Right atrium auricular region (tissue), 2 donors: ENCODE measurements at regions not wholly inside any gene's neighbourhood (a gene's known extent, or its start where the extent isn't known, plus 50 kb on each side); places are given as distances from the start of the nearest gene placed in this dataset.

Source experiments
- DNase-seq: peaks from one replicate; pipeline ENCODE4 v3.0.0-alpha.2; 2019; ENCODE audit warnings: low spot score
- H3K27ac ChIP-seq, 2 donors: fragments of 200-600 bp; sonication (generic); 1 replicate in 1 of 2; 2 replicates in 1 of 2; pipeline ENCODE4 v1.5.1; 2016 to 2019
- H3K27me3 ChIP-seq, 2 donors: fragments of 200-600 bp; sonication (generic); one replicate each; pipeline versions ENCODE4 v1.5.1 to v1.6.0; 2017 to 2019
- H3K36me3 ChIP-seq: fragments of 200-600 bp; sonication (generic); one replicate; pipeline ENCODE4 v1.5.1; 2016
- H3K4me1 ChIP-seq, 2 donors: fragments of 200-600 bp; sonication (generic); one replicate each; pipeline versions ENCODE4 v1.5.1 to v1.6.0; 2017 to 2019
- H3K4me3 ChIP-seq, 2 donors: fragments of 200-600 bp; sonication (generic); 1 replicate in 1 of 2; 2 replicates in 1 of 2; pipeline ENCODE4 v1.5.1; 2017 to 2019; ENCODE audit warnings: mild to moderate bottlenecking in 1 of 2, moderate library complexity in 1 of 2
- H3K9me3 ChIP-seq, 2 donors: fragments of 200-600 bp; sonication (generic); one replicate each; pipeline ENCODE4 v1.5.1; 2019
- TF ChIP-seq, protein P1 (sequence below), 2 donors: fragments of 200-600 bp; sonication (generic); IDR thresholded peaks; one replicate each; pipeline ENCODE4 v1.5.1; 2019; ENCODE audit warnings: antibody characterized with exemption in 2 of 2

DNA sequence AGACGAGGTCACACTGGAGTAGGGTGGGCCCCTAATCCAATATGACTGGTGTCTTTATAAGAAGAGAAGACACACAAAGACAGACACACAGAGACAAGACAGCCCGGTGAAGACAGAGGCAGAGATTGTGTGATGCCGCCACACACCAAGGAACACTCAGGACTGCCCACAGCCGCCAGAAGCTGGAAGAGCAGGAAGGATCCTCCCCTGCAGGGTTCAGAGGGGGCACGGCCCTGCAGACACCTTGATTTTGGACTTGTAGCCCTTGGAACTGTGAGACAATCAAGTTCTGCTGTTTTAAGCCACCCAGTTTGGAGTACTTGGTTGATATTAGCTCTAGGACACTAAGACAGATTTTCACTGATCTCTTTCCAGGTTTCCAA is 72.1 kb upstream of the NANOS1 start:
- Histone ChIP-seq H3K27me3 (no peaks in the 10 kb centered on the region), H3K27ac (no peak overlapping the region), H3K36me3 (no peaks in the 10 kb centered on the region), H3K4me3 (no peak overlapping the region), H3K4me1 (peaks cover 0 to 39% of the 10 kb centered on the region in 2 donors), H3K9me3 (no peaks in the 10 kb centered on the region)
- no peak for DNase-seq
- TF ChIP-seq, protein P1, sequence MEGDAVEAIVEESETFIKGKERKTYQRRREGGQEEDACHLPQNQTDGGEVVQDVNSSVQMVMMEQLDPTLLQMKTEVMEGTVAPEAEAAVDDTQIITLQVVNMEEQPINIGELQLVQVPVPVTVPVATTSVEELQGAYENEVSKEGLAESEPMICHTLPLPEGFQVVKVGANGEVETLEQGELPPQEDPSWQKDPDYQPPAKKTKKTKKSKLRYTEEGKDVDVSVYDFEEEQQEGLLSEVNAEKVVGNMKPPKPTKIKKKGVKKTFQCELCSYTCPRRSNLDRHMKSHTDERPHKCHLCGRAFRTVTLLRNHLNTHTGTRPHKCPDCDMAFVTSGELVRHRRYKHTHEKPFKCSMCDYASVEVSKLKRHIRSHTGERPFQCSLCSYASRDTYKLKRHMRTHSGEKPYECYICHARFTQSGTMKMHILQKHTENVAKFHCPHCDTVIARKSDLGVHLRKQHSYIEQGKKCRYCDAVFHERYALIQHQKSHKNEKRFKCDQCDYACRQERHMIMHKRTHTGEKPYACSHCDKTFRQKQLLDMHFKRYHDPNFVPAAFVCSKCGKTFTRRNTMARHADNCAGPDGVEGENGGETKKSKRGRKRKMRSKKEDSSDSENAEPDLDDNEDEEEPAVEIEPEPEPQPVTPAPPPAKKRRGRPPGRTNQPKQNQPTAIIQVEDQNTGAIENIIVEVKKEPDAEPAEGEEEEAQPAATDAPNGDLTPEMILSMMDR (IDR thresholded peaks at IDR 0.05) = no peak

DNA sequence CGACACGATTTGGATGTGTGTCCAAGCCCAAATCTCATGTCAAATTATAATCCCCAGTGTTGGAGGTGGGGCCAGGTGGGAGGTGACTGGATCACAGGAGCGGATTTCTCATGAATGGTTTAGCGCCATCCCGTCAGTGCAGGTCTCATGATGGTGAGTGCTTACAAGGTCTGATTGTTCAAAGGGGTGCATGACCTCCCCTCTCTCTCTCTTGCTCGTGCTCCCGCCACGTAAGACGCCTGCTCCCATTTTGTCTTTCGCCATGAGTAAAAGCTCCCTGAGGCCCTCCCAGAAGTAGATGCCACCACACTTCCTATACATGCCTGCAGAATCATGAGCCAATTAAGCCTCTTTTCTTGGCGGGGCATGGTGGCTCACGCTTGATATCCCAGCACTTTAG is 71.5 kb upstream of the NANOS1 start:
- H3K27ac ChIP-seq = no peak overlapping the region
- no peaks in the 10 kb centered on the region for H3K36me3 ChIP-seq
- H3K4me3 ChIP-seq = no peak overlapping the region
- H3K27me3 ChIP-seq = no peaks in the 10 kb centered on the region
- H3K4me1 ChIP-seq = peaks cover 0 to 39% of the 10 kb centered on the region in 2 donors
- TF ChIP-seq, protein P1 (IDR thresholded peaks at IDR 0.05) = no peak
- peak; percentile 48 for DNase-seq
- H3K9me3 ChIP-seq = no peaks in the 10 kb centered on the region

DNA sequence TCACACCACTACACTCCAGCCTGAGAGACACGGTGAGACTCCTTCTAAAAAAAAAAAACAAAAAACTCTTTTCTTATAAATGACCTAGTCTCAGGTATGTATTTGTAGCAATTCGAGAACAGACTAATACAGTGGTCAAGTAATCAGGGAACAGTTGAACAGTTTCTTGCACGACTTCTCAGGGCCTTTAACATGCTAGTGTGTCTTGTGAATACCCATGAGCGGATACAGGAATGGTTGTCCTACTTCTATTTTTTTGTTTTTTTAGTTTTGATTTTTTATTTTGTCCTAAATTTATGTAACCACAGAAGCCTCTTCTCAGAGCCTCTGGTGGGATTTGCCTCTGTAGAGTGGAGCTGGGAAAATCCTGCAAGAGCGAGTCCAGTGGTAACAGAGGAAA is 71.0 kb upstream of the NANOS1 start:
- H3K27me3 ChIP-seq = no peaks in the 10 kb centered on the region
- H3K9me3 ChIP-seq = no peaks in the 10 kb centered on the region
- H3K4me3 ChIP-seq = no peak overlapping the region
- no peaks in the 10 kb centered on the region for H3K36me3 ChIP-seq
- TF ChIP-seq, protein P1 (IDR thresholded peaks at IDR 0.05) = no peak
- H3K4me1 ChIP-seq = peaks cover 0 to 39% of the 10 kb centered on the region in 2 donors
- H3K27ac ChIP-seq = peak overlapping the region in 1 of 2 donors; percentile 26
- no peak for DNase-seq

DNA sequence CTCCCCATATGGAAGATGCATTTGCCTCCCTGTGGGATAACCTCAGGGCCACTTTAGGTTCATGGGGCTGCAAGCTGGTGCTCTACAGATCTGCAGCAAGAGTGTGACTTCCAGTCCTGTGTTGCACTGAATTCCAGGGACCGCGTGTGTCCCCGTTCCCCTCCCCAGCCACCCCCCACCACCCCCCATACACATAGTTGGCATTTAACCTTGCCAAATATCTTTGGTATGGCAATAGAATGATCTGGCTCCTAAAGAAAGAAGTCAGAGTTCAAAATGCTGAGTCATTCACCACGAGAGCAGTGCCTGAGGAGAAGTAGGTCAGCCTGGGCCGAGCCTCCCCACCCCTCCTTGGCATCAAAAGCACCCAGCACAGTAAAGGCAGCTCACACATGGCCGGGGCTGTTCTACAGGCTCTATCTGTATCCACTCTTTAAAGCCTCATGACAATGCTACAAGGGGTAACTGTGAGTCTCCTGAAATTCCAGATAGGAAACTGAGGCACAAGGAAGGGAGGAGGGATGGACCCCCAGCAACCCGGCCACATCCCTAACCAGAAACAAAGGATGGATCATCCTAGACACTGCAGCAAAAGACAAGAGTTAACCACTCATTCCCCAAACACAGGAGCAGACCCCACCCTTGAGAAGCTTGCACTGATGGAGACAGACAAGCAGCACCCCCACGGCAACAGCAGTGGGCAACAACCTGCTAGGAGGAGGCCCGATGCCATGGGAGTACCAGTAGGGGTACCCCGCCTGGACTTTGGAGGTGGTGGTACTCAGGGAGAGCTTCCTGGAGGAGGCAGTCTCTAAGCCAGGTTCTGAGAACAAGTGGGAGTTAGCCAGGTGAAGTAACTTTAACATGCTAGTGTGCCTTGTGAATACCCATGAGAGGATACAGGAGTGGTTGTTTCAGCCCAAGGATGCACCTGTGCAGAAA is 70.3 kb upstream of the NANOS1 start:
- H3K4me3 ChIP-seq = no peak overlapping the region
- DNase-seq = peak; percentile 79
- peaks cover 0 to 39% of the 10 kb centered on the region in 2 donors for H3K4me1 ChIP-seq
- TF ChIP-seq, protein P1 (IDR thresholded peaks at IDR 0.05) = no peak
- no peaks in the 10 kb centered on the region for H3K27me3 ChIP-seq
- no peaks in the 10 kb centered on the region for H3K9me3 ChIP-seq
- peak overlapping the region; percentile 26 to 59 for H3K27ac ChIP-seq
- no peaks in the 10 kb centered on the region for H3K36me3 ChIP-seq

DNA sequence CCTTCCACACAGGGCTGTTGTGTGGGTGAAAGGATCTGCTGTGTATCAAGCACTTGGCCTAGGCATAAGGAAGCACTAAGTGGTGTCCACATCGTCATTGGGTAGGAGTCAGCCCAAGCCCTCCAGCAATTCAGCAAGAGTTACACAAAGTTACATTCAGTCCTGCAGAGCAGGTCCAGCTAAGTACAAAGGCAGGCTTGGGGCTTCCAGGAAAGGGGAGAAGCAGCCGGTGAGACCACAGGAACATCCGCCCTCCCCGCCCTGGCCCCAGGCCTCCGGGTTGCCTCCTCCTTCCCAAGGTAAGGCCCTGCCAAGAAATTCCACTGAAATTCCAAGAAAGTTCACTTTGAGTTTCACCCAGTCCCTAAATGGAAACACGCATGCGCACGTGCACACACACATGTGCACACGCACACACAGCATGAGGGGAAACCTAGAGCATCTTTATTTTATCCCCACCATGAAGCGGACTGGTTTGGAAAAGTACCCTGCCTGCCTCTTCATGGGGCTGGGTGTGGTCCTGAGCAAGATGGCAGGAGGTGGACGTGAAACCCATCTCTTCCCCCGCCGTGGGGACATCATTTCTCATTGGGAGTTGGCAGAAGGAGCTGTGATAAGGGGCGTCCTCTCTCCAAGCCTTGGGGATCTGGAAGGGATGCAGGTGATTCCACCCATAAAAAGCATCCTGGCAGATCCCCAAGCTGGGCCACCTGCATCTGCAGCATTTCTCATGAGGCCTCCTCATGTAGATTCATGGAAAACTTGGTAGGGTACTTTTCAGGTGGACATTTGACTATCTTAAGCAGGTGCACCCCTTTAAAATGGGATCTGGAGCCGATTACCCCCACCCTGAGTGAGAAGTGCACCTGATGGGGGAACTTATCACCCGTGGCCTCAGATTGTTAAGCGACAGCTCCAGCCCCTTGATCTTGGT is 69.1 kb upstream of the NANOS1 start:
- H3K27ac ChIP-seq = peak overlapping the region; percentile 26 to 59

More for the DNA sequence above, 69.1 kb upstream of the NANOS1 start:
- Histone ChIP-seq H3K4me3 (no peak overlapping the region), H3K9me3 (no peaks in the 10 kb centered on the region), H3K4me1 (peaks cover 0 to 41% of the 10 kb centered on the region in 2 donors), H3K27me3 (no peaks in the 10 kb centered on the region), H3K36me3 (no peaks in the 10 kb centered on the region)
- DNase-seq = no peak
- TF ChIP-seq, protein P1 (IDR thresholded peaks at IDR 0.05) = no peak
